H9 (cell line): ENCODE measurements at regions not wholly inside any gene's neighbourhood (a gene's known extent, or its start where the extent isn't known, plus 50 kb on each side); places are given as distances from the start of the nearest gene placed in this dataset.

Experiments
- DNase-seq: peaks from one replicate; pipeline ENCODE4 v3.0.0-alpha.2; 2017
- H2AFZ ChIP-seq: one replicate; pipeline ENCODE4 v1.6.1; 2013; ENCODE audit warnings: mild to moderate bottlenecking, low read length, control low read depth, moderate library complexity
- H2AK5ac ChIP-seq: 2 replicates; pipeline ENCODE4 v1.6.1; 2013; ENCODE audit warnings: low read length, control low read depth, mixed read lengths; ENCODE audit not compliant: insufficient read length
- H2BK120ac ChIP-seq: one replicate; pipeline ENCODE4 v1.6.1; 2013; ENCODE audit warnings: low read depth, mild to moderate bottlenecking, low read length, control low read depth, inconsistent platforms; ENCODE audit not compliant: poor library complexity, severe bottlenecking
- H2BK12ac ChIP-seq: 2 replicates; pipeline ENCODE4 v1.6.1; 2013; ENCODE audit warnings: low read length, control low read depth, mixed read lengths, low read depth; ENCODE audit not compliant: insufficient read length
- H2BK15ac ChIP-seq: 2 replicates; pipeline ENCODE4 v1.6.1; 2013; ENCODE audit warnings: low read depth, low read length, control low read depth
- H2BK20ac ChIP-seq: one replicate; pipeline ENCODE4 v1.6.1; 2013; ENCODE audit warnings: low read depth, mild to moderate bottlenecking, low read length, control low read depth, inconsistent platforms; ENCODE audit not compliant: poor library complexity, severe bottlenecking
- H2BK5ac ChIP-seq: 2 replicates; pipeline ENCODE4 v1.6.1; 2013; ENCODE audit warnings: low read length, control low read depth, mixed read lengths; ENCODE audit not compliant: insufficient read length
- H3K14ac ChIP-seq: 2 replicates; pipeline ENCODE4 v1.6.1; 2013; ENCODE audit warnings: low read length, control low read depth; ENCODE audit not compliant: insufficient read depth
- H3K18ac ChIP-seq: 2 replicates; pipeline ENCODE4 v1.6.1; 2013; ENCODE audit warnings: low read depth, mild to moderate bottlenecking, mixed read lengths, low read length, control low read depth; ENCODE audit not compliant: insufficient read length
- H3K23ac ChIP-seq: 2 replicates; pipeline ENCODE4 v1.6.1; 2013; ENCODE audit warnings: low read length, control low read depth, mixed read lengths, low read depth; ENCODE audit not compliant: insufficient read length
- H3K23me2 ChIP-seq: 2 replicates; pipeline ENCODE4 v1.6.1; 2013; ENCODE audit warnings: low read depth, mild to moderate bottlenecking, mixed read lengths, low read length, control low read depth; ENCODE audit not compliant: insufficient read length, poor library complexity, severe bottlenecking
- H3K27ac ChIP-seq: 2 replicates; pipeline ENCODE4 v1.5.1; 2013; ENCODE audit warnings: low read length, control low read depth, mixed read lengths, low read depth; ENCODE audit not compliant: insufficient read length
- H3K27me3 ChIP-seq: 2 replicates; pipeline ENCODE4 v1.6.1; 2013; ENCODE audit warnings: low read length, control low read depth, inconsistent platforms; ENCODE audit not compliant: insufficient read depth
- H3K4ac ChIP-seq: 2 replicates; pipeline ENCODE4 v1.6.1; 2013; ENCODE audit warnings: low read depth, mild to moderate bottlenecking, control low read depth, inconsistent platforms, low read length, moderate library complexity
- H3K4me1 ChIP-seq: 2 replicates; pipeline ENCODE4 v1.6.1; 2013; ENCODE audit warnings: low read length, control low read depth, inconsistent platforms; ENCODE audit not compliant: insufficient read depth
- H3K4me2 ChIP-seq: 2 replicates; pipeline ENCODE4 v1.6.1; 2013; ENCODE audit warnings: low read length, control low read depth, mixed read lengths; ENCODE audit not compliant: insufficient read length, insufficient read depth
- H3K56ac ChIP-seq: 2 replicates; pipeline ENCODE4 v1.6.1; 2013; ENCODE audit warnings: low read depth, mild to moderate bottlenecking, mixed read lengths, low read length, control low read depth; ENCODE audit not compliant: insufficient read length
- H3K79me1 ChIP-seq: 2 replicates; pipeline ENCODE4 v1.6.1; 2013; ENCODE audit warnings: low read depth, mild to moderate bottlenecking, moderate library complexity, low read length, control low read depth, inconsistent platforms; ENCODE audit not compliant: insufficient read depth, poor library complexity, severe bottlenecking
- H3K79me2 ChIP-seq: 2 replicates; pipeline ENCODE4 v1.6.1; 2013; ENCODE audit warnings: low read length, control low read depth, inconsistent platforms; ENCODE audit not compliant: insufficient read depth
- H3K9ac ChIP-seq: 2 replicates; pipeline ENCODE4 v1.6.1; 2013; ENCODE audit warnings: low read length, control low read depth, mixed read lengths; ENCODE audit not compliant: insufficient read length; ENCODE audit errors: extremely low read depth
- H3K9me3 ChIP-seq: one replicate; pipeline ENCODE4 v1.6.1; 2013; ENCODE audit warnings: low read depth, low read length, inconsistent platforms; ENCODE audit not compliant: control insufficient read depth
- H3T11ph ChIP-seq: one replicate; pipeline ENCODE4 v1.6.1; 2013; ENCODE audit warnings: mild to moderate bottlenecking, low read length, control low read depth, inconsistent platforms
- H4K20me1 ChIP-seq: one replicate; pipeline ENCODE4 v1.6.1; 2013; ENCODE audit not compliant: control insufficient read depth, insufficient read length, insufficient read depth
- H4K5ac ChIP-seq: 2 replicates; pipeline ENCODE4 v1.6.1; 2013; ENCODE audit warnings: low read depth, mild to moderate bottlenecking, mixed read lengths, low read length, control low read depth; ENCODE audit not compliant: insufficient read length
- H4K8ac ChIP-seq: replicated peaks from 2 replicates; pipeline ENCODE4 v1.6.1; 2013; ENCODE audit warnings: low read length, control low read depth, mixed read lengths, low read depth; ENCODE audit not compliant: insufficient read length
- H4K91ac ChIP-seq: 2 replicates; pipeline ENCODE4 v1.6.1; 2013; ENCODE audit warnings: low read depth, mild to moderate bottlenecking, moderate library complexity, mixed read lengths, low read length, control low read depth; ENCODE audit not compliant: insufficient read length
- H3K27ac Mint-ChIP-seq, 3 experiments: 2 replicates in 2 of 3; 3 replicates in 1 of 3; pipeline ENCODE4 v1.8.0; 2020 to 2021; ENCODE audit warnings: mixed read lengths in 3 of 3, mild to moderate bottlenecking in 1 of 3, moderate library complexity in 1 of 3
- H3K27me3 Mint-ChIP-seq: 2 replicates; pipeline ENCODE4 v1.8.0; 2021; ENCODE audit warnings: low read depth, mild to moderate bottlenecking, moderate library complexity, mixed read lengths
- H3K36me3 Mint-ChIP-seq, 3 experiments: 2 replicates in 2 of 3; 3 replicates in 1 of 3; pipeline ENCODE4 v1.8.0; 2020 to 2021; ENCODE audit warnings: low read depth in 3 of 3, mixed read lengths in 3 of 3; ENCODE audit not compliant: insufficient read depth in 1 of 3
- H3K4me1 Mint-ChIP-seq, 2 experiments: 2 replicates each; pipeline ENCODE4 v1.8.0; 2020; ENCODE audit warnings: mixed read lengths in 2 of 2
- H3K4me3 Mint-ChIP-seq, 2 experiments: 2 replicates in 1 of 2; 3 replicates in 1 of 2; pipeline ENCODE4 v1.8.0; 2020 to 2021; ENCODE audit warnings: mild to moderate bottlenecking in 2 of 2, mixed read lengths in 2 of 2, moderate library complexity in 1 of 2
- H3K9me3 Mint-ChIP-seq, 2 experiments: 2 replicates in 1 of 2; 3 replicates in 1 of 2; pipeline ENCODE4 v1.8.0; 2020; ENCODE audit warnings: mild to moderate bottlenecking in 2 of 2, mixed read lengths in 2 of 2, moderate library complexity in 1 of 2
- CTCF ChIP-seq: fragments of 200-600 bp; sonication (generic); conservative IDR thresholded peaks from 3 replicates; pipeline ENCODE4 v1.8.0; 2021; ENCODE audit warnings: antibody characterized with exemption, mild to moderate bottlenecking
- WGBS: extraction: QIAGEN DNeasy Blood & Tissue Kit; methylation state at CpG from one replicate; pipeline ENCODE4 v1.1.7; 2013; ENCODE audit warnings: missing lambda C conversion rate, low lambda C conversion rate, mixed read lengths; ENCODE audit not compliant: insufficient read length; ENCODE audit errors: extremely low coverage; 5-methylcytosine and 5-hydroxymethylcytosine counted together

GRCh38 chr4:45370408-45370807 lies 644.1 kb upstream of the GNPDA2 start:
- H4K91ac ChIP-seq, result no peak overlapping the region
- no peak overlapping the region for H4K8ac ChIP-seq
- H2BK5ac ChIP-seq, result no peak overlapping the region
- H3K4ac ChIP-seq, result no peak overlapping the region
- no peak for TF ChIP-seq CTCF
- Mint-ChIP-seq H3K4me1 (no peaks in the 10 kb centered on the region), H3K36me3 (no peaks in the 10 kb centered on the region; a peak in 1 of 7 replicates), H3K27ac (no peak overlapping the region), H3K4me3 (no peak overlapping the region), H3K9me3 (peaks cover 2% of the 10 kb centered on the region in 2 experiments; a peak in 1 of 5 replicates), H3K27me3 (no peaks in the 10 kb centered on the region)
- H3K9me3 ChIP-seq, result no peaks in the 10 kb centered on the region
- no peak overlapping the region for H3K27ac ChIP-seq
- no peak overlapping the region for H3K14ac ChIP-seq
- H3K56ac ChIP-seq, result no peak overlapping the region
- no peak overlapping the region for H2BK20ac ChIP-seq
- no peak overlapping the region for H3K4me2 ChIP-seq
- H2AK5ac ChIP-seq, result no peak overlapping the region
- H3K23ac ChIP-seq, result no peak overlapping the region
- no peak overlapping the region for H3K18ac ChIP-seq
- no peak overlapping the region for H4K5ac ChIP-seq
- H3K9ac ChIP-seq, result no peak overlapping the region
- no peaks in the 10 kb centered on the region for H3K4me1 ChIP-seq
- WGBS, result no CpG with 5 or more reads among the region's 2 CpGs
- DNase-seq, result no peak
- no peak overlapping the region for H2BK15ac ChIP-seq
- no peaks in the 10 kb centered on the region for H3K27me3 ChIP-seq
- H2AFZ ChIP-seq, result no peak overlapping the region
- H2BK12ac ChIP-seq, result no peak overlapping the region
- H3K79me1 ChIP-seq, result no peaks in the 10 kb centered on the region
- H3K23me2 ChIP-seq, result no peaks in the 10 kb centered on the region
- no peak overlapping the region for H3T11ph ChIP-seq
- no peak overlapping the region for H2BK120ac ChIP-seq
- H3K79me2 ChIP-seq, result no peaks in the 10 kb centered on the region
- no peaks in the 10 kb centered on the region for H4K20me1 ChIP-seq
